Astrocyte of the cerebellum (primary cell): ENCODE measurements at regions not wholly inside any gene's neighbourhood (a gene's known extent, or its start where the extent isn't known, plus 50 kb on each side); places are given as distances from the start of the nearest gene placed in this dataset.
"Not testable (repeated sequence)": the region's sequence is repeated elsewhere in the genome, so short reads cannot be mapped to it uniquely, and the experiment has no call there.

Experiments used
- DNase-seq: peaks from one replicate; pipeline ENCODE4 v3.0.0-alpha.2; 2011; ENCODE audit warnings: low read depth
- H3K4me3 ChIP-seq: 2 replicates; pipeline ENCODE4 v1.5.1; 2011; ENCODE audit warnings: mild to moderate bottlenecking, low read depth, low read length, moderate library complexity
- in situ Hi-C: cut with HindIII; loops from 2 replicates; pipeline ENCODE4 v1.10.0; 2017; ENCODE audit warnings: low sequenced_read_pairs

- H3K4me3 ChIP-seq, in situ Hi-C loops, DNase-seq: not testable (repeated sequence)
Measured at GRCh38 chr9:41839786-41840185, 289.4 kb downstream of the CNTNAP3B start.

GRCh38 chr9:41838953-41839352 lies 290.3 kb downstream of the CNTNAP3B start:
- in situ Hi-C loops, DNase-seq, H3K4me3 ChIP-seq: not testable (repeated sequence)

- DNase-seq, in situ Hi-C loops, H3K4me3 ChIP-seq: not testable (repeated sequence)
Measured at GRCh38 chr9:41838562-41838851, 290.7 kb downstream of the CNTNAP3B start.

GRCh38 chr9:41837684-41838561 lies 291.3 kb downstream of the CNTNAP3B start:
- DNase-seq, in situ Hi-C loops, H3K4me3 ChIP-seq: not testable (repeated sequence)

- in situ Hi-C loops, DNase-seq, H3K4me3 ChIP-seq: not testable (repeated sequence)
Measured at GRCh38 chr9:41833108-41833507, 296.1 kb downstream of the CNTNAP3B start.

- DNase-seq, H3K4me3 ChIP-seq, in situ Hi-C loops: not testable (repeated sequence)
Measured at GRCh38 chr9:41824723-41825122, 304.5 kb downstream of the CNTNAP3B start.

- in situ Hi-C loops, DNase-seq, H3K4me3 ChIP-seq: not testable (repeated sequence)
Measured at GRCh38 chr9:41802706-41803105, 326.5 kb downstream of the CNTNAP3B start.

GRCh38 chr9:41798684-41799083 lies 330.5 kb downstream of the CNTNAP3B start:
- peak; percentile 3 for DNase-seq
- H3K4me3 ChIP-seq, in situ Hi-C loops: not testable (repeated sequence)

- in situ Hi-C loops, DNase-seq, H3K4me3 ChIP-seq: not testable (repeated sequence)
Measured at GRCh38 chr9:41790719-41791363, 338.4 kb downstream of the CNTNAP3B start.

GRCh38 chr9:41790007-41790406 lies 339.2 kb downstream of the CNTNAP3B start:
- in situ Hi-C loops, H3K4me3 ChIP-seq, DNase-seq: not testable (repeated sequence)

GRCh38 chr9:41789387-41789786 lies 339.8 kb downstream of the CNTNAP3B start:
- DNase-seq, H3K4me3 ChIP-seq, in situ Hi-C loops: not testable (repeated sequence)

GRCh38 chr9:41787951-41788350 lies 341.3 kb downstream of the CNTNAP3B start:
- in situ Hi-C loops, DNase-seq, H3K4me3 ChIP-seq: not testable (repeated sequence)

- in situ Hi-C loops, H3K4me3 ChIP-seq, DNase-seq: not testable (repeated sequence)
Measured at GRCh38 chr9:41787270-41787669, 342.0 kb downstream of the CNTNAP3B start.

- H3K4me3 ChIP-seq, DNase-seq, in situ Hi-C loops: not testable (repeated sequence)
Measured at GRCh38 chr9:41784006-41784405, 345.2 kb downstream of the CNTNAP3B start.

- DNase-seq, H3K4me3 ChIP-seq, in situ Hi-C loops: not testable (repeated sequence)
Measured at GRCh38 chr9:41783070-41783810, 346.0 kb downstream of the CNTNAP3B start.

- H3K4me3 ChIP-seq, in situ Hi-C loops, DNase-seq: not testable (repeated sequence)
Measured at GRCh38 chr9:41781899-41782298, 347.3 kb downstream of the CNTNAP3B start.

GRCh38 chr9:41779897-41780406 lies 349.3 kb downstream of the CNTNAP3B start:
- H3K4me3 ChIP-seq, in situ Hi-C loops, DNase-seq: not testable (repeated sequence)
